NCI-H187 treated with DMSO at 0.1 percent for 48 hours (cell line): ENCODE measurements at regions not wholly inside any gene's neighbourhood (a gene's known extent, or its start where the extent isn't known, plus 50 kb on each side); places are given as distances from the start of the nearest gene placed in this dataset.
"Not testable (repeated sequence)": the region's sequence is repeated elsewhere in the genome, so short reads cannot be mapped to it uniquely, and the experiment has no call there.

Experiments
- DNase-seq: peaks from one replicate; lab custom pipeline; 2025; lab: John Stamatoyannopoulos, UW

- DNase-seq = no peak
Observed at GRCh38 chr11:33463059-33463458, 205.9 kb downstream of the HIPK3 start.

GRCh38 chr11:33461369-33462125 lies 204.4 kb downstream of the HIPK3 start:
- no peak for DNase-seq

- DNase-seq = no peak
Observed at GRCh38 chr11:33457948-33458347, 200.8 kb downstream of the HIPK3 start.

GRCh38 chr11:33455867-33456463 lies 198.8 kb downstream of the HIPK3 start:
- DNase-seq = no peak

- DNase-seq = no peak
Observed at GRCh38 chr11:33454264-33454663, 197.1 kb downstream of the HIPK3 start.

- DNase-seq = no peak
Observed at GRCh38 chr11:33452836-33453624, 195.8 kb downstream of the HIPK3 start.

- no peak for DNase-seq
Observed at GRCh38 chr11:33451364-33451763, 194.2 kb downstream of the HIPK3 start.

GRCh38 chr11:33449798-33450197 lies 192.6 kb downstream of the HIPK3 start:
- DNase-seq = no peak

- DNase-seq = no peak
Observed at GRCh38 chr11:33448461-33449130, 191.4 kb downstream of the HIPK3 start.

- DNase-seq = no peak
Observed at GRCh38 chr11:33445761-33446161, 188.6 kb downstream of the HIPK3 start.

- no peak for DNase-seq
Observed at GRCh38 chr11:33444835-33445594, 187.8 kb downstream of the HIPK3 start.

GRCh38 chr11:33443684-33444083 lies 186.5 kb downstream of the HIPK3 start:
- DNase-seq = no peak

- DNase-seq = no peak
Observed at GRCh38 chr11:33438301-33438700, 181.1 kb downstream of the HIPK3 start.

- DNase-seq = no peak
Observed at GRCh38 chr11:33437529-33437928, 180.3 kb downstream of the HIPK3 start.

- no peak for DNase-seq
Observed at GRCh38 chr11:33435216-33435615, 178.0 kb downstream of the HIPK3 start.

GRCh38 chr11:33434294-33434693 lies 177.1 kb downstream of the HIPK3 start:
- DNase-seq = no peak

GRCh38 chr11:33428435-33428834 lies 171.3 kb downstream of the HIPK3 start:
- DNase-seq = not testable (repeated sequence)

GRCh38 chr11:33420959-33421566 lies 163.9 kb downstream of the HIPK3 start:
- DNase-seq = no peak

GRCh38 chr11:33419924-33420323 lies 162.7 kb downstream of the HIPK3 start:
- no peak for DNase-seq

- DNase-seq = no peak
Observed at GRCh38 chr11:33417121-33417520, 159.9 kb downstream of the HIPK3 start.

- DNase-seq = no peak
Observed at GRCh38 chr11:33413301-33413700, 156.1 kb downstream of the HIPK3 start.
